ENCODE measurements at regions not wholly inside any gene's neighbourhood (a gene's known extent, or its start where the extent isn't known, plus 50 kb on each side); places are given as distances from the start of the nearest gene placed in this dataset.

DNA sequence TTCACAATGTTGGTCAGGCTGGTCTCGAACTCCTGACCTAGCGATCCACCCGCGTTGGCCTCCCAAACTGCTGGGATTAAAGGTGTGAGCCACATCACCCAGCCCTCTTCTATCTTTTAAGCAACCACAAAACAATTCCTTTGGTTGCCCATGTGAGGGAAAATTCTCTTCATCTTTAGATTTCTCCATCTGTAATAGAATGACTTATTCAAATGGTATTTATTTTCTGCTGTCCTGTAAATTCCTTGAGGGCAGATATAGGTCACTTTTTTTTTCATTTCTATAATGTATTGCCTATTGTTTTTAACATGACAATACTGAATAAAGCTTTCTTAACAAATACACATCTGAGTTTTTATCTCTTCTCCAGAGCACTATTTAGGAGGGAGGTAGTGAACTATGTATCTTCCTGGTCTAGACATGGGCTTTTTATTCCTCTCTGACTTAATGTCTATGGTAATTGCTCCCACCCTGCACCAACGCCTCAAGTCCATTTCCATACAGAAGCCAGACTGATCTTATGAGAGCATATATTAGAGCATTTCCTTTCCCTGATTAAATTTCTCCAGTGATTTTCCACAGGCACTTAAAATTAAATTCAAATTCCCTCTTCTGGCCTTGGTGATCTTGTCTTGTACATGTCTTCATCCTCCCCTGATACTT is 595.6 kb downstream of the CAAP1 start:
- DNase-seq: no peak

DNA sequence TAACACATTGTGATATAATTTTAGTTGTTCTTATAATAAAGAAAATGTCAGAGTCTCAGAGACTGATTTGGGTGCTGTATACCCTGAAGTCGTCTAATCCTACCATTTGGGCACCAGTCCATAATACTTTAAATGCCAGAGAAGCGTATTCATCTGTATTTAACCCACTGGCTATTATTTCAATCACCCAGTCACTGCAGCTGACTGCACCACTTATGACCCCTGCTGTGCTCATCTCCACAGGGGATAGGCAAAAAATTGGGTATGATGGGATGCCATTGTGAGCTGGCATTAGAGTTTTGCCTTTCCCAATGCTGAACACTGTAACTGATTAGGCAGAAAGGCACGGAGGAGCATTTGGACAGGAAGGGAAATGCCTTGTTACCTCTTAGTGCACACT is 599.7 kb downstream of the CAAP1 start:
- DNase-seq: no peak

DNA sequence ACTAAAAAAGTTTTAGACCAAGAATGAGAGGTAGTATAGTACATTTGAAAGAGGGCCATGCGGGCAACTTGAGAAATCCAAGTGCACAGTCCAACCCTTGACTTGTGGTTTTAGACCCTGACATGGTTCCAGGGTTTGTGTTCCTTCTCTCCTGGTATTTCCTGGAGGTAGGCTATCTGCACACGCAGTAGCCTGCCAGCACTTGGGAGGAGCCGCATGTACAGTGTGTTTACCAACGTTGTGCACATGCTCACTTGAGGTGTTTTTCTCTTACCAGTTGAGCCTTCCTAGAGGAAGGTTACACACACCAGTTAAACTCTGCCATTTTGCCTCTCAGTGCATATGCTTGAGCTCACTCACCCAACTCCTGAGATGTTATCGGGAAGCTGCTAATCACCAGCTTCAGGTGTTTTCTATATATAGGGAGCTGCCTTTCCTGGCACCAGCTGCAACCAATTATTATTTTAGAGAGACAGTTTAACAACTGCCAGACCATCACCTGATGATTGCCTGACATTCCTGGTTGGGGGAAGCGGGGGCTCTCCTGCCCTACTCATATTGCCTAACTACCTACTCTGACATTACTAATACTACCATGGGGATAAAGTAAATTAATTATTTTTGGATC is 593.4 kb upstream of the TUSC1 start:
- DNase-seq: peak; percentile 9

GRCh38 chr9:26266146-26266793 is 588.0 kb upstream of the TUSC1 start:
- no peak for DNase-seq

DNA sequence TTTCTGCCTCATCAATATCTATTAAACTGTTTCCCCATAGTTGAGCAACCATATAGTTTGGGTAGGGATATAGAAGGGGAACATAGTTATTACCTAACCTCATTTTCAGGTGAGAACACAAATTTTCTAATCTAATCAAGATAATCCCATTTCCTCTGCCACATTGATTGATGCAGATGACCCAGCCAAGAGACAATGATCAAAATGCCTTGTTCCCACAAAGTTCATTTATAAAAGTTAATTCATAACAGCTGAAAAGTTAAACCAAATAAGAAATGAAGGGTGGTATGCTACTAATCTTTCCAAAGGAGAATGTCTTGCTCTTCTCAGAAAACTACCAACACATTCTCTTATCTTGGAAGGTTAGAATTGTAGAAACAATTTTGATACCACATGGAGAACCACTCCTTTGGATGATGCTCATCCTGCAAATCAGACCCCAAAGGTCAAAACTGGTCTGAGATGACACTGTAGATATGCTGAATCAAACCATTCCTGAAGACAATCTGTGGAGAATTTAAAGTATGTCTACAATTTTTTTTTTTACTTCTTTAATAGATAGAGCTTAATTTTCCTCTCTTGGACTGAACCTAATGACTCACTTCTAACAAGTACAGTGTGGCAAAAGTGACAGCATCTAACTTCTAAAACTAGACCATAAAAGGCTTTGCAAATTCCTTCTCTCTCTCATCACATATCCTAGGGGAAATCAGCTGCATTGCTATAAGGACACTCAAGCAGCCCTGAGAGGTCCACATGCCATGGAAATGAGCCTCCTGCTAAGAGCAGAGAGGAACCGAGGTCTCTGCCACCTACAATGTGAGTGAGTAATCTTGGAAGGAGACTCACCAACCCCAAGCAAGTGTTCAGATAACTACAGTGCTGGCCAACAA is 586.7 kb upstream of the TUSC1 start:
- no peak for DNase-seq

GRCh38 chr9:26263478-26263877 is 585.2 kb upstream of the TUSC1 start:
- DNase-seq: no peak

GRCh38 chr9:26262421-26263107 is 584.3 kb upstream of the TUSC1 start:
- DNase-seq: no peak

GRCh38 chr9:26261503-26262330 is 583.5 kb upstream of the TUSC1 start:
- DNase-seq: no peak

DNA sequence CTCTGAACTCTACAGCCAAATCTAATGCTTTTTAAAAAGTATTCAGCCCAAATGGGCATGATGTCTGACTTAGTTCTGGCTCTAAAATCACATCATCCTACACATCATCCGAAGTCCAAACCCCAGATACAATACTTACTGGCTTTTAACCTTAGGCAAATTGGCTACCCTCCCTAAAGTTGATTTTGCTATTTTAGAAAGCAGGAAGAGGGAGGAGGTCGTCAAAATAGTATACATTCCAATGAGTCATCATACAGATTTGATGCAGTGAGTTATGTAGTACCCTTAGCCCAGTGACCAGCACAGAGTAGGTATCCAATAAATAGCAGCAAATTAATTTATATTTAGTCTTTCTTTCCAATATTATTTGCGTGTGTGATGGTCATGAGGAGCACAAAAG is 582.0 kb upstream of the TUSC1 start:
- no peak for DNase-seq

DNA sequence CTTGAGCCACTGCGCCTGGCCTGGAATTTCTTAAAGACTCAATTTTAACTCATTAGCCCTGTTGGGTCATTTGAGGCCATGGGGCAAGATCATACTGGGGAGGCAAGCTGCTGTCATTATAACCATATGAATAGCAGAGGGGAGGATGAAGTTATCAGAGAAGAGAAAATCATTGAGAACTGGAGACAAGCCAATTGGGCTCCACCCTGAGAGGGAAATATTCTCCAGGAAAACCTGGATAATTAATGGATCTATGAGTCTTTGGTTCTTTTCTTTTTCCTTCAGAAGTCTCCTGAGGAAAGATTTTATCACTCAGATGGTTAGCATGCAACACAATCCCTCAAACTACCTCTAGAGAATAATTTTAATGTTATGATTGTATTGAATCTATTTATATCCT is 569.6 kb upstream of the TUSC1 start:
- no peak for DNase-seq

GRCh38 chr9:26244661-26245451 is 566.6 kb upstream of the TUSC1 start:
- no peak for DNase-seq

GRCh38 chr9:26243726-26244125 is 565.5 kb upstream of the TUSC1 start:
- no peak for DNase-seq

DNA sequence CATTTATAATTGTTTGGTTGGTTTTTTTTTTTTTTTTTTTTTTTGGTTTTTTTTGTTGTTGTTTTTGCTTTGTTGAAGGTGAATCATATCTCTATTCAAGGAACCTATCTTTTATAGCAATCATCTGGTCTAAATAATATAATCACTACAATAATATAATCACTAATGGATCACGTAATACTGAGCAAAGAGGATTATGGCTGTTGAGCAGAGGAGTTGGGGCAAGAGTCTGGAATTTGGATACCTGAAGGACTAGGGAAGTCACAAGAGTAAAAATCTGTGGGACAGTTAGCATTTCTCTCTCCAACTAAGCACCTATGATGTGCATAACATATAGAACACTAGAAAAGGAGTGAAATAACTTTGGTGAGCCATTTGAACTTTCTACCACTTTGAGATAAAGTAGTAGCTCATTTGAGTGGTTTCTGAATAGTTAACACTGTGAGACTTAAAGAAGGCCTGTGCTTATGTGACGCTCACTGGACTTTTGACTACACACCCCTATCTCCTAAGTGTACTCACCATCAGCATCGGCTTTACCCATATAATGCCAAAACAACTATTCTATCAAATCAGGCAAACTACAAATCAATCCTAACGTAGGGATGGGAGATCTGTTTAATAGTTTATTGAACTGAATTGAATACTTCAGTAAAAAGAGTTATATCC is 564.9 kb upstream of the TUSC1 start:
- no peak for DNase-seq

DNA sequence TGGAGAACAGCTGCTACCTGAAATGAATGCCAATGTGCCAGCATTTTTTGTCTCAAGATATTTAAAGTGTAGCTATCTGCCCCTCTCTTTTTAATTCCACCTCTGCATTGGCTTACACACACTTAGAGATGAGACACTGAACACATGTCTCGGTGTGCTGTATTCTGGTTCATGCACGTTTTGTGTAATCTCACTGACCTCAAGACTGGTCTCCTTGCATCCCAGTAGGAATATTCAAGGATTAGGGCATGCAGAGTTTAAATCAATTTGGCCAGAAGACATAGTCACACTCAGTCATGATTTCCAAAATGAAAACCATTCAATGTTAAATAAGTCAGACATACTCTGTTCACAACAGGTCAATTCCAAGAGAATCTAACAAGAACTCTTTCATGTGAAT is 561.8 kb upstream of the TUSC1 start:
- DNase-seq: no peak

- DNase-seq: no peak
These were observed 559.0 kb upstream of the TUSC1 start for GRCh38 chr9:26237256-26237655.

- no peak for DNase-seq
These were observed 556.6 kb upstream of the TUSC1 start for GRCh38 chr9:26234865-26235264.

DNA sequence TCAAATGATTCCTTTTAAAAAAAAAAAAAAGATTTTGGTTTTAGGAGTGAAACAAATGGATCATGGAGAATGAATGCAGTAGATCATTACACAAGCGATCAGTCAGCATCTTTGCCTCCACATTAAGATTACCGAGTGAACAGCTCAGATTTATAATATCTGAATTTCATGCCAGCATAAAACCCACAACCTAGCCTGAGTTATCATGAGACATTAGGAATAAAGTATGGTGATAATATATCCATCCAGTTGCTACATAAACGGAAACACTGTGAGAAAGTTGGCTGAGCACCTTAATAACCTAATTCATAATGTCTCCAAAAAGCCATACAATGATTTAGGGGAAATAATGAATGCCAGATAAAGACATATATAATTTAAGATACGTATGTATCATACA is 553.1 kb upstream of the TUSC1 start:
- no peak for DNase-seq

- DNase-seq: no peak
These were observed 551.2 kb upstream of the TUSC1 start for GRCh38 chr9:26229324-26230054.

- DNase-seq: no peak
These were observed 550.0 kb upstream of the TUSC1 start for GRCh38 chr9:26228273-26228672.

DNA sequence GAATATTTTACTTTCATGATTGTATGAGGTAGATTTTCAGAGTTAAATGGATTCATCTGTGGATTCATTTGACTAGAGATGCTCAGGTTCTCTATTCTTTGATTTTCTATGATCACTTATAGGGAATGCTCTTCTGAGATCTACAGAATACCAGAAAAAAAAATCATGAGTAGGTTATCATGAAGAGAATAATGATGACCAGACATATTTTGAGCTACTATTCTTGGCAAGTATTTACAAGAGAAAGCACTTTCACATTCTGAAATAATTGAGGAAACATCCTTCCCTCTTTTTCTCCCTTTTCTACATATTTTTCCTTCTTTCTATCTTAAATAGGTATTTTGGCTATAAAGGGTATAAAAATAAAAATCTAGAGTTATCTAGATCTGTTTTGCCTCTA is 543.0 kb upstream of the TUSC1 start:
- DNase-seq: no peak

All from NCI-H1105 treated with DMSO at 0.1 percent for 48 hours (cell line).